ENCODE measurements at regions not wholly inside any gene's neighbourhood (a gene's known extent, or its start where the extent isn't known, plus 50 kb on each side); places are given as distances from the start of the nearest gene placed in this dataset.

DNA sequence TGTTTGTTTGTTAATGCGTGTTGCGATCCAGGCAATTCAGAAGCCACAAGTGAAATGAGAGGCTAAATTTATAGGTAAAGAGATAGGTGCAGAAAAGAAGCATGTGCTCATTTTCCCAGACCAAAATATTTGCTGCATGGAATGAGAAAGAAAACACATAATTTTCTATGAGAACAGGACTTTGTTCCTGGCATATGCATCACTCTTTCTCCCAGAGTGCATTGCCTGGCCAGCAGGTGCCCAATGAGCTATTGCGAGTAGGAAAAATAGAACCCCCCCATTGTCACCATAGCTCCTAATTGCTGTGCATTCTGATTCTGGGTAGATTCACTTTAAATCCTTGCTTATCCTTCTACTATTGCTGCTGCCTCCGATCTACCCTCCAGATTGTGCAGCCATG, 410.4 kb downstream of the PMP22 start:
- no peaks in the 10 kb centered on the region for H3K4me1 ChIP-seq
- no peak overlapping the region for H3K27ac ChIP-seq
- H3K4me3 ChIP-seq: no peak overlapping the region
- intact Hi-C loops (cut with DNase I; ENCODE audit: low total_unique reads): no loop called here
- DNase-seq: no peak
- no peaks in the 10 kb centered on the region for H3K36me3 ChIP-seq
- TF ChIP-seq, protein P1, sequence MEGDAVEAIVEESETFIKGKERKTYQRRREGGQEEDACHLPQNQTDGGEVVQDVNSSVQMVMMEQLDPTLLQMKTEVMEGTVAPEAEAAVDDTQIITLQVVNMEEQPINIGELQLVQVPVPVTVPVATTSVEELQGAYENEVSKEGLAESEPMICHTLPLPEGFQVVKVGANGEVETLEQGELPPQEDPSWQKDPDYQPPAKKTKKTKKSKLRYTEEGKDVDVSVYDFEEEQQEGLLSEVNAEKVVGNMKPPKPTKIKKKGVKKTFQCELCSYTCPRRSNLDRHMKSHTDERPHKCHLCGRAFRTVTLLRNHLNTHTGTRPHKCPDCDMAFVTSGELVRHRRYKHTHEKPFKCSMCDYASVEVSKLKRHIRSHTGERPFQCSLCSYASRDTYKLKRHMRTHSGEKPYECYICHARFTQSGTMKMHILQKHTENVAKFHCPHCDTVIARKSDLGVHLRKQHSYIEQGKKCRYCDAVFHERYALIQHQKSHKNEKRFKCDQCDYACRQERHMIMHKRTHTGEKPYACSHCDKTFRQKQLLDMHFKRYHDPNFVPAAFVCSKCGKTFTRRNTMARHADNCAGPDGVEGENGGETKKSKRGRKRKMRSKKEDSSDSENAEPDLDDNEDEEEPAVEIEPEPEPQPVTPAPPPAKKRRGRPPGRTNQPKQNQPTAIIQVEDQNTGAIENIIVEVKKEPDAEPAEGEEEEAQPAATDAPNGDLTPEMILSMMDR (IDR thresholded peaks at IDR 0.05): no peak
- TF ChIP-seq POLR2A (IDR thresholded peaks at IDR 0.05): no peak
- no peaks in the 10 kb centered on the region for H3K9me3 ChIP-seq
- no peaks in the 10 kb centered on the region for H3K27me3 ChIP-seq

DNA sequence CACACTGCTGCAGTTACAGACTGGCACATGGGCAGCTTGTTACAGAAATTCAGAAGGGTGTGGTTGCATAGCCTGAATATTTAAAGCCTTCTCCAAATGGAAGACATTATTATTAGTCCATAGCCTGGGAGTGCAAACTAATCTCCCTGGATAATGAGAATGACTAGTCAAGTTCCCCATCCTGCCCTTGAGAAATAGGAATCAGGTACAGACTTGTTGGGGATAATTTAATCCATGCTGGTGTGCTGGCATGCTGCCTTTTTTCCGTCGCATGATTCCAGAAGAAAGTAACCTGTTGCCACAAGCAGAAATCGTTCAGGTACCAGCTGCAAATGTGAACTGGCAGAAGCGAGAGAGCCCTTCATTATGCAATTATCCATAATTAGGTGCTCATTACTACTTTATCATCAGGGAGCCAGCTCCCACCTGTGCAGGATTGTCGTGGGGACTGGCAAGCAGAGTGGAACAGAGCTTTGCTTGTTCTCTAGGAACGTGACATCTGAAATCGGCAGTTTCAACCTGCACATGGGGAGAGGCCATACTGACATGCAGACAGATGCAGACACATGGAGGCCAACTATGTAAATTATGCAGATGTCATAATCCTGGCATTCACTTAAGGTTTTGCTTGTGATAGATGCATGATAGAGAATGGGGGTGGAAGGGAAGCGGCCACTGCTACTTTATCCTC, 419.4 kb downstream of the PMP22 start:
- no peaks in the 10 kb centered on the region for H3K4me1 ChIP-seq
- intact Hi-C loops (cut with DNase I; ENCODE audit: low total_unique reads): no loop called here
- H3K4me3 ChIP-seq: no peak overlapping the region
- H3K9me3 ChIP-seq: no peaks in the 10 kb centered on the region
- no peaks in the 10 kb centered on the region for H3K36me3 ChIP-seq
- no peak overlapping the region for H3K27ac ChIP-seq
- peaks cover 0 to 16% of the 10 kb centered on the region in 2 donors for H3K27me3 ChIP-seq
- no peak for TF ChIP-seq POLR2A (IDR thresholded peaks at IDR 0.05)
- TF ChIP-seq, protein P1 (IDR thresholded peaks at IDR 0.05): no peak
- no peak for DNase-seq

DNA sequence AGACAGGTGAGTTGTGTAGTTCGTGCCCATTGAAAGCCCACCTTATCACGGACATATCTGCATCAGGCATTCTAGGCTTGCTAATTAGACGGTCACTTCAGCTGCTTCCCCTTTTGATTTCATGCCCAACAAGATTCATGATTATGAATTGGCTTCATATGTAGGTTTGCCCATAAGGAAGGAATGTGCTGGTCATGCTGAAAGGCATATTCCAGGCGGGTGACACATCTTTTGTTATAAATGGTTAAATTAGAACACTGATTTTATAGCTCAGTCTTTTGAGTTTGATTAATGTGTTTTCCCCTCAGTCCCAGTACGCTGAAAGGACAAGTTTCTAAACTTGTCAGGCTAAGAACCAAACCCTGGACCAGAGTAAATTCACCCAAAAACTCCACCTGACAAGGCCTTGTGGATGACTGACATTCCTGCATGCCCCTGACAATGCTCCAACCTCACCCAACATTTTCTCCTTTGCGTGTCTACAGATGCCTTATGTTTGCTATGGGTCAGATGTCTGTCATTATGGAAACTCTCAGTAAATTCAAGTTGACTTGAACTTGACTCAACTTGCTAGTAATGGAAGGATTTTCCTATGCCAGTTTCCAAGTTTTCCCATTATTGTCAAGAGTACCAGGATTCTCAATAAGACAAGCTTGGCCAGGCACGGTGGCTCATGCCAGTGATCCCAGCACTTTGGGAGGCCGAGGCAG, 421.9 kb downstream of the PMP22 start:
- Histone ChIP-seq H3K4me3 (no peak overlapping the region), H3K27ac (no peak overlapping the region), H3K9me3 (no peaks in the 10 kb centered on the region), H3K4me1 (no peaks in the 10 kb centered on the region), H3K36me3 (no peaks in the 10 kb centered on the region), H3K27me3 (peaks cover 0 to 11% of the 10 kb centered on the region in 2 donors)
- TF ChIP-seq, protein P1 (IDR thresholded peaks at IDR 0.05): no peak
- TF ChIP-seq POLR2A (IDR thresholded peaks at IDR 0.05): no peak
- no peak for DNase-seq
- intact Hi-C loops (cut with DNase I; ENCODE audit: low total_unique reads): no loop called here

DNA sequence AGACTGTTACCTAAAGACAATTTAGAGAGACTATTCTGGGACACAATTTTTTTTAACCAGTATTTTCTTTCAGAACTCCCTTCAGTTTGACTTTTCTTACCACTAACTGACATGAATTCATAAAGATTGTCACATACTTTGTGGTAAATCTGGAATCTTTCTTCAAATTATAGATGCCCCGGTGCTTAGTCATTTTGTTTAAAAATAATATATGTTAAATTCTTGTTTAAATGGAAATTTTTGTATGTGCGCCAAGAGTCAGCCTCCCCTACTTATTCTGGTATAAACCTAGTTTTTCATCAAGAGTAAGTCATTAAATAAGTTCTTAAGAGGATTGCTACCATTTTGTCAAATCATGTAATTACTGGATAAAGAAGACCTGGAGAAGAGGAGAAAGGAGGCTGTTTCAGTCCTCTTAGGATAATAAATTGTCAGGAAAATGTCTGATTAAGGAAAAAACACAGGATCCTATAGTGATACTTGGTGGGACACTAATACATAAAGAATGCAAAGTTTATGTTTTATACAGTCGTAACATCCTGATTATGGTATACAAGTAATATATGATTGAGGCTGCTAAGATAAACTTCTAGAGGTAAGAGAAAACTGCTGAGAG, 424.4 kb downstream of the PMP22 start:
- H3K36me3 ChIP-seq: no peaks in the 10 kb centered on the region
- H3K9me3 ChIP-seq: no peaks in the 10 kb centered on the region
- H3K4me1 ChIP-seq: no peaks in the 10 kb centered on the region
- no peaks in the 10 kb centered on the region for H3K27me3 ChIP-seq
- no peak for DNase-seq
- intact Hi-C loops (cut with DNase I; ENCODE audit: low total_unique reads): no loop called here
- TF ChIP-seq, protein P1 (IDR thresholded peaks at IDR 0.05): no peak
- no peak for TF ChIP-seq POLR2A (IDR thresholded peaks at IDR 0.05)
- H3K27ac ChIP-seq: no peak overlapping the region
- no peak overlapping the region for H3K4me3 ChIP-seq

DNA sequence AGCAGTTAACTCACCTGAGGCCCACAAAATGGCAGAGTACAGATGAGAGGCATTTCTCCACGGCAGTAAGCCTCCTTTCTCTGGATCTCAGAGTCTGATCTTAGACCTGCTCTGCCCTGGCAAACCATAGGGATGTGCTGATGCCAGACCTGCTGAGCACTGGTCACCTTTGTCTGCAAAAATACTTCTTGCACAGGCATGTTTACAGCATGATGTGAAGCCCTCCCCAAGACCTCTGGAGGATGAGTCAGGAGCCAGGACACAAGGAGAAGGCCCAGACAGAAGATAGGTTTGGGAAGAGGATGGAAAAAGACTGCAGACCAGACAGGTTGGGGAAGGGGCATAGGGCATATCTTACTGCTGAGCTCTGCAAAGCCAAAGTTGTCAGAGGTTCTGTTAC, 426.6 kb downstream of the PMP22 start:
- intact Hi-C loops (cut with DNase I; ENCODE audit: low total_unique reads): no loop called here
- Histone ChIP-seq H3K4me1 (no peaks in the 10 kb centered on the region), H3K27me3 (no peaks in the 10 kb centered on the region), H3K9me3 (no peaks in the 10 kb centered on the region), H3K36me3 (no peaks in the 10 kb centered on the region), H3K4me3 (no peak overlapping the region), H3K27ac (no peak overlapping the region)
- DNase-seq: no peak
- TF ChIP-seq POLR2A (IDR thresholded peaks at IDR 0.05): no peak
- TF ChIP-seq, protein P1 (IDR thresholded peaks at IDR 0.05): no peak

Measured in uterus (tissue), 3 donors.